ENCODE measurements at regions not wholly inside any gene's neighbourhood (a gene's known extent, or its start where the extent isn't known, plus 50 kb on each side); places are given as distances from the start of the nearest gene placed in this dataset.

GRCh38 chr1:112806090-112806642 is 91.0 kb upstream of the PPM1J start (continued):
- no peak for TF ChIP-seq CREB5 (CRISPR knock-in tag; IDR thresholded peaks at IDR 0.05; ENCODE audit: low read depth)

- TF ChIP-seq PPARA (CRISPR knock-in tag; IDR thresholded peaks at IDR 0.05; ENCODE audit: borderline replicate concordance) = no peak
- ATAC-seq = no peak
Measured at GRCh38 chr1:112805155-112805853, 90.2 kb upstream of the PPM1J start.

- ATAC-seq = peak; percentile 99
- TF ChIP-seq CSDC2 (CRISPR knock-in tag; IDR thresholded peaks at IDR 0.05) = no peak
- no peak for TF ChIP-seq PPARA (CRISPR knock-in tag; IDR thresholded peaks at IDR 0.05; ENCODE audit: borderline replicate concordance)
- TF ChIP-seq CSRNP3 (CRISPR knock-in tag; IDR thresholded peaks at IDR 0.05) = no peak
- TF ChIP-seq BACH2 (CRISPR knock-in tag; IDR thresholded peaks at IDR 0.05; ENCODE audit: borderline replicate concordance) = no peak
- no peak for TF ChIP-seq TSHZ2 (CRISPR knock-in tag; IDR thresholded peaks at IDR 0.05)
- no peak for TF ChIP-seq OSR1 (CRISPR knock-in tag; IDR thresholded peaks at IDR 0.05)
- TF ChIP-seq ZNF70 (CRISPR knock-in tag; IDR thresholded peaks at IDR 0.05) = no peak
- TF ChIP-seq TOX (CRISPR knock-in tag; IDR thresholded peaks at IDR 0.05; ENCODE audit: borderline replicate concordance) = no peak
- TF ChIP-seq ZNF8 (CRISPR knock-in tag; IDR thresholded peaks at IDR 0.05) = no peak
- TF ChIP-seq ZFP30 (CRISPR knock-in tag; IDR thresholded peaks at IDR 0.05) = no peak
- no peak for TF ChIP-seq POU6F1 (CRISPR knock-in tag; IDR thresholded peaks at IDR 0.05; ENCODE audit: borderline replicate concordance, low read depth)
- TF ChIP-seq ESRRG (CRISPR knock-in tag; IDR thresholded peaks at IDR 0.05) = no peak
- no peak for TF ChIP-seq ISL1 (CRISPR knock-in tag; IDR thresholded peaks at IDR 0.05)
- TF ChIP-seq CREB5 (CRISPR knock-in tag; IDR thresholded peaks at IDR 0.05; ENCODE audit: low read depth) = no peak
- TF ChIP-seq GLIS3 (CRISPR knock-in tag; IDR thresholded peaks at IDR 0.05) = no peak
- TF ChIP-seq ARNTL (CRISPR knock-in tag; IDR thresholded peaks at IDR 0.05; ENCODE audit: borderline replicate concordance, low read depth) = no peak
- no peak for TF ChIP-seq RARB (CRISPR knock-in tag; IDR thresholded peaks at IDR 0.05)
Measured at GRCh38 chr1:112803906-112804762, 89.0 kb upstream of the PPM1J start.

GRCh38 chr1:112800289-112800688 is 85.2 kb upstream of the PPM1J start:
- no peak for ATAC-seq
- TF ChIP-seq CSDC2 (CRISPR knock-in tag; IDR thresholded peaks at IDR 0.05) (no peak), OSR1 (CRISPR knock-in tag; IDR thresholded peaks at IDR 0.05) (no peak), ARNTL (CRISPR knock-in tag; IDR thresholded peaks at IDR 0.05; ENCODE audit: borderline replicate concordance, low read depth) (no peak), POU6F1 (CRISPR knock-in tag; IDR thresholded peaks at IDR 0.05; ENCODE audit: borderline replicate concordance, low read depth) (no peak), ZNF8 (CRISPR knock-in tag; IDR thresholded peaks at IDR 0.05) (no peak), TCF4 (CRISPR knock-in tag; IDR thresholded peaks at IDR 0.05; ENCODE audit: borderline replicate concordance) (no peak), PATZ1 (CRISPR knock-in tag; IDR thresholded peaks at IDR 0.05; ENCODE audit: borderline replicate concordance) (no peak), ZFP3 (CRISPR knock-in tag; IDR thresholded peaks at IDR 0.05) (no peak), ISL1 (CRISPR knock-in tag; IDR thresholded peaks at IDR 0.05) (no peak), PPARA (CRISPR knock-in tag; IDR thresholded peaks at IDR 0.05; ENCODE audit: borderline replicate concordance) (no peak), ZC3H10 (CRISPR knock-in tag; IDR thresholded peaks at IDR 0.05) (no peak), RARB (CRISPR knock-in tag; IDR thresholded peaks at IDR 0.05) (no peak)
